T47D (cell line): ENCODE measurements at regions not wholly inside any gene's neighbourhood (a gene's known extent, or its start where the extent isn't known, plus 50 kb on each side); places are given as distances from the start of the nearest gene placed in this dataset.

Experiments
- DNase-seq, 2 experiments: peaks; one replicate each; pipeline versions ENCODE4 v3.0.0 to v3.0.0-alpha.2; 2011 to 2012; ENCODE audit warnings: low read depth in 1 of 2, low spot score in 1 of 2
- JUND ChIP-seq: IDR thresholded peaks from 2 replicates; pipeline ENCODE4 v1.6.1; 2012; ENCODE audit warnings: low read depth
- in situ Hi-C: cut with HindIII; loops from 2 replicates; pipeline ENCODE4 v1.10.0; 2016; ENCODE audit warnings: low sequenced_read_pairs, low pct_unique_long_range_greater_than_20kb

DNA sequence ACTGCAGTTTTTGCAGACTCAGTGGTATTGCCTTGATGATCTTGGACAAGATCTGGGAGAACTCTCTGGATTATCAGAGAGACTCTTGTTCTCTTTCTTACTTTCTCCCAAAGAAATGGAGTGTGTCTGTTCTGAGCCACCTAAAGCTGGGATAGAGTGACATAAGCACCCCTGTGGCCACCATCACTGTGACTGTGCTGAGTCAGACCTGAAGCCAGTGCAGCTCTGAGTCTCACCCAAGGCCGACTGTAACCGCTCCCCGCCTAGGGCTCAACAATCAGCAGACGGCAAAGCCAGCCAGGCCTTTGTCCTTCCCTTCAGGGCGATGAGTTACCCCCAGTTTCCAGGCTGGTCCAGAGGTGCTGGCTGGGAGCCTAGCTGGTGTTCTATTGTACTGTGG, 795.6 kb downstream of the UQCRFS1 start:
- no peak for TF ChIP-seq JUND
- in situ Hi-C loops = no loop called here
- no peak for DNase-seq

DNA sequence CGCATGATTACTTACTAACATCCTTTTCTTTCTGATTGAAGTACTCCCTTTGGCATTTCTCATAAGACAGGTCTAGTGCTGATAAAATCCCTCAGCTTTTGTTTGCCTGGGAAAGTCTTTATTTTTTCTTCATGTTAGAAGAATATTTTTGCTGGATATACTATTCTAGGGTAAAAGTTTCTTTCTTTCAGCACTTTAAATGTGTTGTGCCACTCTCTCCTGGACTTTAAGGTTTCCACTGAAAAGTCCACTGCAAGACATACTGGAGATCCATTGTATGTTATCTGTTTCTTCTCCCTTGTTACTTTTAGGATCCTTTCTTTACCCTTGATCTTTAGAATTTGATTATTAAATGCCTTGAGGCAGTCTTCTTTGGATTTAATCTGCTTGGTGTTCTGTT, 796.7 kb downstream of the UQCRFS1 start:
- in situ Hi-C loops = no loop called here
- TF ChIP-seq JUND = no peak
- DNase-seq = no peak

GRCh38 chr19:28414748-28415147, 798.2 kb downstream of the UQCRFS1 start:
- TF ChIP-seq JUND = no peak
- no peak for DNase-seq
- in situ Hi-C loops = no loop called here

GRCh38 chr19:28409859-28410258, 803.1 kb downstream of the UQCRFS1 start:
- in situ Hi-C loops = no loop called here
- no peak for DNase-seq
- no peak for TF ChIP-seq JUND

DNA sequence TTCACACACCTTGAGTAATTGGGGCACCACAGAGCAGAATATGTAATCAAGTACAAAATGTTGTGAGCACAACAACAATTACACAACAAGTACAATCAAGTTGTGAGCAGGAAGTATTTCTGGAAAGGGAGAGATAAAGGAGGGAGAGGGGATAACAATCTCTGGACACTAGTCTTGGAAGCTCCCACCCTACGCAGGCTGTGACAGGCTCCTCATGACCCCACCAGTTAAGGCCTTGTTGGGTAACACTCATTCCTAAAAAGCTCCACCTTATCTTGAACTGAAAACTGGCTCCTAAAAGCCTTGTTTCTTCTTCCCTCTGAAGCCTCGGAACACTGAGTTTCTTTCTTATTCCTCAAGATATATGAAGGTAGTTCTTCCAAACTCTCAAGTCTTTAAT, 806.0 kb downstream of the UQCRFS1 start:
- in situ Hi-C loops = no loop called here
- no peak for TF ChIP-seq JUND
- DNase-seq = no peak

DNA sequence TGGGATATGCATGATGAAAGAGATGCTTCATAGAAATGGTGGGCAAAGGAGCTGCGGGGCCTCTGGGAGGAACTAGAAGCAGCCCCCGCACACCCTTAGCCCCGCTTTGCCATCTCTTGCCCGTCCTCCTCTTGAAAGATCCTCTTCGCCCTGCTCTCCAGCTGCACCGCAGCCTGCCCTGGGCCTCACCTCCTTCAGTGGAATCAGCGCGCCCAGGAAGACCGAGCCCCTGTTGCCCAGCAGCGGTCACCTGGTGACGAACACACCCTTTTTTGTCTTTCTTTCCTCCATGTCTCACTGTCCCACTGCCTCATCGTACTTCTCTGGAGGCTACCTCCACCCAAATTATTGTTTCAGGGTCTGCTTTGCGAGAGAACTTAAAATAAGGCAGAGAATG, 807.6 kb downstream of the UQCRFS1 start:
- DNase-seq = no peak
- in situ Hi-C loops = no loop called here
- no peak for TF ChIP-seq JUND

DNA sequence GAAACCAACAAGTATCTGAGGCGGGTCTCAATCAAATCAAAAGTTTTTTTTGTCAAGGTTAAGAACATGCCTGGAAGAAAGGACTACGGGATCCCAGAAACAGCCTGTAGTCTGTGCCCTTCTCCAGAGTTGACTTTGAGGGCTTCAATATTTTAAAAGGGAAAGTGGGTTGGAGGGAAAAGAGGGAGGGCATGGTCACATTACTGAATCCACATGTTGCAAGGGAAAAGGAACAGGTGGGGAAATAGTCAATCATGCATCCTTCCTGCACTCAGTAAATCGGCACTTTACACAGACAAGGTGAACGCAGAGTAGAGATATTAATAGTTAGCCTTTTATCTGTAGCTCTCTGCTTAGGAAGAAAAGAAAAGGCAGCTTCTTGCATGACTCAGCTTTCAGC, 808.5 kb downstream of the UQCRFS1 start:
- no peak for DNase-seq
- TF ChIP-seq JUND = no peak
- in situ Hi-C loops = no loop called here

GRCh38 chr19:28403690-28404089, 809.3 kb downstream of the UQCRFS1 start:
- no peak for TF ChIP-seq JUND
- DNase-seq = no peak
- in situ Hi-C loops = no loop called here

DNA sequence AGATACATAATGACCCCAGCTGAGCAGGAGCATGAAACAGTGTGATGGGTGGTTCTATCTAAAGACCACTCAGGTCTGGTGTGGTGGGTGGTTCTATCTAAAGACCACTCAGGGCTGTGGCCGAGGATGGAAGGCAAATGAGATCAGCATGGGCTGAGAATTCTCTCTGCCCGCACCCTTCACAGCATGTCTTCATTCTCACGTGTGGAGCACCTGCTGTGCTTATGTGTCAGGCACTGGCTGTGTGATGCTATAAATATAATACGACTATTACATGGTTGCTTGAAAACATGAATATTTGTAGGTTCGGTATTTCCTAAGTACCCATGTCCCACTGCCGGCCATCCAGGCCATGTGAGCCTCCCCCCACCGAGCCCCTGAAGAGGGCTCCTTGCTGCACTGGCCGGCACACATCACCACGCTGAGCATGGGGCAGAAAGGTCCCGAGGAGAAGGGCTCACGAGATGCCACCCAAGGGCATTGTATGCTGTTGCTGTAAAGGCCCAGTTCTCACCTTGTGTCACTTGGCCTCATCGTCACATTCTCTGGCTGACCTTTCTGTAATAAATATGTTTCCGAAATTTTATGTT, 810.2 kb downstream of the UQCRFS1 start:
- in situ Hi-C loops = no loop called here
- DNase-seq = no peak
- TF ChIP-seq JUND = no peak

- no peak for DNase-seq
- in situ Hi-C loops = no loop called here
These were observed 811.1 kb downstream of the UQCRFS1 start for GRCh38 chr19:28401739-28402424.

GRCh38 chr19:28400953-28401671, 811.8 kb downstream of the UQCRFS1 start:
- TF ChIP-seq JUND = no peak
- DNase-seq = no peak
- in situ Hi-C loops = no loop called here

More at GRCh38 chr19:28401739-28402424, 811.1 kb downstream of the UQCRFS1 start:
- no peak for TF ChIP-seq JUND

GRCh38 chr19:28399187-28399586, 813.8 kb downstream of the UQCRFS1 start:
- no peak for TF ChIP-seq JUND
- in situ Hi-C loops = no loop called here
- DNase-seq = no peak

- in situ Hi-C loops = no loop called here
- TF ChIP-seq JUND = no peak
- no peak for DNase-seq
These were observed 815.2 kb downstream of the UQCRFS1 start for GRCh38 chr19:28397800-28398199.

DNA sequence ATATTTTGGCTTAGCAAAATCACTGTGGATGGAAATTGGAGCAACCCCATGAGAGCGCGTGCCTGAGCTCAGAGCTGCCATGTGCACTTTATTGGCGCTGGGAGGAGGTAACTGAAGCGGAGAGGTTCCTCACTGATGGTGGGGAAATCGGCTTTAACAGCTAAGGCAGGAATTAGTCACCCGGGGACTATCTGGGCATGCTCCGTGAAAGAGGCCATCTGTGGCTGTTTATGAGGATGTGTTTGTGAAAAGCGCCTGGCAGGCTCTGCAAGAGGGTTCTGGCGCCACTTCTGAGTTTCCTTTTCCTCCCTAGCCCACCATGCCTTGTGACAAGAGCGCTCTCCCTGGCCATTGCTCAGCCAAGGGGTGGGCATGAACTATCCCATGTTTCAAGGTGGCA, 815.6 kb downstream of the UQCRFS1 start:
- no peak for TF ChIP-seq JUND
- in situ Hi-C loops = no loop called here
- no peak for DNase-seq
